ENCODE measurements at regions not wholly inside any gene's neighbourhood (a gene's known extent, or its start where the extent isn't known, plus 50 kb on each side); places are given as distances from the start of the nearest gene placed in this dataset.

DNA sequence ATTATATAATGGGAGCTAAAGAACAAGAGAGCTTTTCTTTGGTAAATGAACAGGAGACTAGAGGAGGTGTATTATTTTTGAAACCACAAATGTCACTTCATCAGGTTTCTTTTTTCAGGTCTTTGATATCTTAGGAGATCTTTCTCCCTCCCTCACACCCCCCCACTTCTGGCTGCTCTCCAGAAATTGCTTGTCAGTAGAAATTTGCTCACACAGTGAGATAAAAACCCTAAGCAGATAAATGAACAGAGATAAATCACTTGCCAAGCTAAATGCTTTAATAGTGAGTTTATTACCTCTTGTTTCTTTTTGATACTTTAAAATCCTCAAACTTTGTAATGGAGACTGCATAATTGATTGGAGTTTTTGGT lies 421.2 kb upstream of the TENM3 start:
- ATAC-seq (ENCODE audit: low read depth), result no peak
- Histone ChIP-seq H3K9ac (ENCODE audit: low read depth, low read length) (no peak overlapping the region), H3K9me3 (ENCODE audit: control insufficient read depth, insufficient read depth, low read length) (no peaks in the 10 kb centered on the region), H3K36me3 (ENCODE audit: control insufficient read depth, insufficient read depth, low read length) (no peaks in the 10 kb centered on the region), H2BK15ac (ENCODE audit: low read depth, low read length) (no peak overlapping the region), H3K27ac (ENCODE audit: insufficient read depth, low read length) (no peak overlapping the region), H3K4me3 (ENCODE audit: insufficient read depth, low read depth, low read length) (no peak overlapping the region), H2AK5ac (ENCODE audit: low read depth, low read length) (no peak overlapping the region), H4K8ac (ENCODE audit: low read depth in 2 of 2, low read length in 2 of 2) (no peak overlapping the region), H3K79me1 (ENCODE audit: low read depth in 1 of 2, low read length in 2 of 2) (no peaks in the 10 kb centered on the region), H2AFZ (replicated peaks; ENCODE audit: low read length, poor library complexity) (no peak overlapping the region), H4K5ac (ENCODE audit: low read depth, low read length) (no peak overlapping the region), H3K9me1 (ENCODE audit: insufficient read depth, low read length) (peaks cover 3% of the 10 kb centered on the region; the same call in 1 of the 2 replicates), H3K4me1 (ENCODE audit: control insufficient read depth, insufficient read depth, low read length) (peaks cover 3% of the 10 kb centered on the region), H3K14ac (replicated peaks; ENCODE audit: low read depth, low read length) (no peak overlapping the region), H3K4ac (ENCODE audit: low read depth, low read length) (no peak overlapping the region), H3K18ac (ENCODE audit: low read depth, low read length) (peak overlapping the region; percentile 55; the same call in 1 of the 2 replicates), H4K91ac (ENCODE audit: insufficient read depth, low read depth, low read length) (no peak overlapping the region), H4K20me1 (ENCODE audit: insufficient read depth, low read length) (no peaks in the 10 kb centered on the region), H2AK9ac (replicated peaks; ENCODE audit: low read depth, low read length, poor library complexity) (no peak overlapping the region), H3K56ac (ENCODE audit: extremely low read depth, insufficient read depth, low read length) (no peak overlapping the region), H3K23ac (ENCODE audit: low read depth, low read length) (no peak overlapping the region), H2BK5ac (ENCODE audit: low read depth, low read length, poor library complexity, severe bottlenecking) (no peak overlapping the region), H3K27me3 (ENCODE audit: control insufficient read depth, insufficient read depth, low read length) (no peaks in the 10 kb centered on the region), H2BK120ac (ENCODE audit: low read depth, low read length) (no peak overlapping the region), H3K4me2 (ENCODE audit: low read depth, low read length) (peak overlapping the region; percentile 63), H2BK20ac (ENCODE audit: low read depth, low read length) (no peak overlapping the region)
- no peak for DNase-seq
- ChIA-PET CTCF (interaction anchor here (1.9 kb wide), 1 partner anchor 9 kb away, joined by 5 read pairs; no protein-coding TSS in a partner anchor), POLR2A (ENCODE audit: unreplicated experiment) (interaction anchor here (0.5 kb wide), 1 partner anchor 35 kb away, joined by 3 read pairs; no protein-coding TSS in a partner anchor)
- TF ChIP-seq RAD21 (IDR thresholded peaks at IDR 0.05; ENCODE audit: low read length) (no peak), CTCF (conservative IDR thresholded peaks at IDR 0.05; ENCODE audit: low read depth, low read length) (no peak), MAZ (IDR thresholded peaks at IDR 0.05; ENCODE audit: borderline replicate concordance, low read depth, low read length) (no peak), ELK1 (IDR thresholded peaks at IDR 0.05; ENCODE audit: borderline replicate concordance, low read depth, low read length) (no peak), CHD1 (IDR thresholded peaks at IDR 0.05; ENCODE audit: low read depth, low read length) (no peak), MXI1 (IDR thresholded peaks at IDR 0.05; ENCODE audit: borderline replicate concordance, low read depth, low read length) (no peak), BHLHE40 (IDR thresholded peaks at IDR 0.05; ENCODE audit: low read depth, low read length) (no peak), SMC3 (IDR thresholded peaks at IDR 0.05; ENCODE audit: low read depth, low read length) (no peak), MAFK (IDR thresholded peaks at IDR 0.05; ENCODE audit: low read depth, low read length) (no peak), CEBPB (IDR thresholded peaks at IDR 0.05; ENCODE audit: low read depth, low read length) (no peak), NFE2L2 (IDR thresholded peaks at IDR 0.05; ENCODE audit: low read depth, low read length) (no peak), FOS (IDR thresholded peaks at IDR 0.05; ENCODE audit: low read depth, low read length) (no peak), POLR2A (IDR thresholded peaks at IDR 0.05; ENCODE audit: low read depth, low read length) (no peak), RFX5 (IDR thresholded peaks at IDR 0.05; ENCODE audit: low read depth, low read length) (no peak), RCOR1 (IDR thresholded peaks at IDR 0.05; ENCODE audit: insufficient replicate concordance, low read length) (no peak)
- TF ChIP-seq, protein P1, sequence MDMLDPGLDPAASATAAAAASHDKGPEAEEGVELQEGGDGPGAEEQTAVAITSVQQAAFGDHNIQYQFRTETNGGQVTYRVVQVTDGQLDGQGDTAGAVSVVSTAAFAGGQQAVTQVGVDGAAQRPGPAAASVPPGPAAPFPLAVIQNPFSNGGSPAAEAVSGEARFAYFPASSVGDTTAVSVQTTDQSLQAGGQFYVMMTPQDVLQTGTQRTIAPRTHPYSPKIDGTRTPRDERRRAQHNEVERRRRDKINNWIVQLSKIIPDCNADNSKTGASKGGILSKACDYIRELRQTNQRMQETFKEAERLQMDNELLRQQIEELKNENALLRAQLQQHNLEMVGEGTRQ (IDR thresholded peaks at IDR 0.05; ENCODE audit: low read depth, low read length), result no peak
- in situ Hi-C loops (cut with MboI; ENCODE audit: low sequenced_read_pairs) (no loop called here), intact Hi-C loops (cut with micrococcal nuclease) (no loop called here), dilution Hi-C loops (cut with HindIII; ENCODE audit: low sequenced_read_pairs, unreplicated experiment) (no loop called here)
- no TSS peak for BruUV-seq (replicated peaks)

Data from IMR-90 (cell line).